HT1080 (cell line): ENCODE measurements at regions not wholly inside any gene's neighbourhood (a gene's known extent, or its start where the extent isn't known, plus 50 kb on each side); places are given as distances from the start of the nearest gene placed in this dataset.

ENCODE experiments used
- DNase-seq: peaks from one replicate; pipeline ENCODE4 v3.0.0-alpha.2; 2015; ENCODE audit warnings: low read depth

- DNase-seq: no peak
Measured at GRCh38 chr16:79672524-79672923, 72.0 kb upstream of the MAF start.

DNA sequence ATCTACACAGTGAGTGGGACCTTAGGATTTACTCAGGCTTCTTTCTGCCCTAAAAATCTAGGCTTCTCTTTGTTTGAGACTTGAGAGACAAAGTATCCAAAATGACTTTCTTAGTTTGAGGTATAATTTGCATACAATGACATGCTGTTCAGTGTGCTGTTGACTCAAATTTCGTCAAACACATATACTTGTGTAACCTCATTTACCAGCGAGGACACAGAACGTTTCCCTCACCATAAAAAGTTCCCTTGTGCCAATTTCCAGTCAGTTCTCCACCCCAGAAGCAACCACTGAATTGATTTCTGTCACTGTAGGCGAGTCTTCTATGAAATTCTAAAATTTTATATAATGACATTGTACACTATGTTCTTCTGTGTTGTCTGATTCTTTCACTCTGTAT lies 68.0 kb upstream of the MAF start:
- DNase-seq: no peak

DNA sequence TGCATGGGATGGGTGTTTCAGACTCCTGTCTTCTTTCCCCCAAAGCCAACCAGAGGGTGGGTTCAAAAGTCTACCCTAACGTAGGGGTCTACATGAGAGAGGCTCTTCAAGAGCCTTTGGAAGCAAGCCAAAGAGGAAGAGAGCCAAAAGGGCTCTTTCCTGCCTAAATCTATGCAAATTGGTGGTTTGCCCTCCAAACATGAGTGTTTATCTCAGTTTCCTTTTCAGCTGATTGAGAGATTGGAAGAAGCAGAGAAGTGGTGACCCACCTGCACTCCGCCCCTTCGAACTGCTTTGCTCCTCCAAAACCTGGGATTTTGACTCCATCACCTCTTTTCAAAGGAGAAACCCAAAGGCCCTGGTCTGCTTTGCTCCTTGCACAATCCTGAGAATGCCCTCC lies 65.4 kb upstream of the MAF start:
- DNase-seq: no peak

- no peak for DNase-seq
Measured at GRCh38 chr16:79664407-79664806, 63.9 kb upstream of the MAF start.

DNA sequence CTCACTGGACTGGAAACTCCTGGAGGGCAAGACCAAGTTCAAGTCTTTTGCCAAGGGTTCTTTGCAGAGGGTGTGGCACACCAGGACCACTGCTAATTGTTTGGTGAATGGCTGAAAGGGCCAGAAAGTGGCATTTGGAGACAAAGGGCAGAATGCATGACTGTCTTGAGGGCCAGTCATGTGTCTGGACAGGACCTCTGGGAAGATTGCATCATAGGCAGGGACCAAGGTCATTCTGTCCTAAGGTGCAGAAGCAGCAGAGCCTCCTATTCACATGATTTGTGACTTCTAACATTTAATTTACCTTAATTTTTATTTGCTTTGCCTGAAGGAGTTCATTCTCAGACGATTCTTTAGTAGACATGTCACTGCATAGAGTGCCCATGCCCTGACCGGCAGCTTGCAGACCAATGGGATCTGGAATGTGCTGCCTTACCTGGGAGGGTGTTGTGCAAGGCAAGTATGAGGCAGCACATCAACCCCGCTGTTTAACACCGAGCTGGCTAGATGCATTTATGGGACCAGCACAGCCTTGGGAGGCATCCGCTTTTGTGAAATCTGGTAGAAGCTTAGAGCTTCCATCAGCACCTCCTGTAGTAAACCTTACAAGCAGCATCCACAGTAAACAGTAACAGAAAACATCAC lies 62.3 kb upstream of the MAF start:
- DNase-seq: no peak

DNA sequence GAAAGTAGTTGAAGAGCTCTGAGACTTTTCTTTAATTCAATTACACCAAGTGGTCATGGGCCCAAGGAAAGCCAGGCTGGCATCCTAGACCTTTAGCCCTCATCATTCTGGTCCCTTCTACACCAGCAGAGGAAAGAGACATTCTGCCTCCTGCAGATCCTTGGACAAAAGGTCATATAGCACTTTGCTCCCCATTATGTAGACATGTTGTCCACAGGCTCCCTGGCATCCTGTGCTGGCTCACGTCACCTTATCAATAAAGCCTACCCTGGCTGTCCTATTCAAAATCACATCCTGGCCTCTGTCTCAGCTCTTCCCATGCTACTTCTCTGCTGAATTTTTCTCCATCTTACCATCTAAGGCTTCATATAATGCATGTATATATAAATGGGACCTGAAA lies 61.6 kb upstream of the MAF start:
- DNase-seq: no peak

DNA sequence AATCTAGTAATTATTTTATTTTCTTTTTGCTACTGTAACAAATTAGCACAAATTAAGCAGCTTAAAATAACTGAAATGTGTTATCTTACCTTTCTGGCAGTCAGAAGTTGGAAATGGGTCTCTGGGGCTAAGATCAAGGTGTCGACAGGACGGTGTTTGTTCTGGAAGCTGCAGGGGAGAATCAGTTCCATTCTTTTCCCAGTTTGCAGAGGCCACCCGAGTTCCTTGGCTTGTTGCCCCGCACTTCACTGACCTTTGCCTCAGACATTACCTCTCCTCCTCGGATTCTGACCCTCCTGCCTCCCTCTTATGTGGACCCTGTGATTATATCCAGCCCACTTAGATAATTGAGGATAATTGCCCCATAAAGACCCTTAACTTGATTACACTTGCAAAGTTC lies 61.0 kb upstream of the MAF start:
- DNase-seq: no peak

- DNase-seq: no peak
Measured at GRCh38 chr16:79659344-79659743, 58.8 kb upstream of the MAF start.

- DNase-seq: peak; percentile 95
Measured at GRCh38 chr16:79658301-79659033, 57.9 kb upstream of the MAF start.

DNA sequence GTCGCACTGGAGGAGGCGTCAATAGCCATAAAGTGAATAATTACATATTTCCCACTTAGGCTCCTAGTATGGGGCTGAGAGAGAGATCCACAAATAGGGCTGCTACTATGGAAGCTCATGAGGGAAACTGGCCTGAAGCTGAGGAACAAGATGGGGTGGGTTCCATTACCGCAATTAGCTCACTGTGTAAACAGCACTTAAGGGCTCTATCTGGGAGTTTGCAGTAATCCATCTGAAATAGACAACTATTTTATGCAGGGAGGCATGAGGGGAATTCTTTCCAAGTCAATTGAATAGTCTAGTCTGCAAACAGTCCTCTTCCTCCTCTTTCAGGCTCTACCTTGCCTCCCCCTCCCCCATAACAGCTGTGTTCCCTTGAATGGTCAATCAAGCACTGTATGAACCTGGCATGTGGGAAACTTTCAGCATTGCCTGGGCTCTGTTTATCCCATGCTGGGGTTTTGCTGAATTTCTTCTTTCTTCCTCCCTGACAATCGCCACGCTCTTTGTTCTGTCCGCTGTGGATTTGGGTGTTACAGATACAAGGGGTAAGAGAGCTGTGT lies 56.1 kb upstream of the MAF start:
- no peak for DNase-seq

- DNase-seq: peak; percentile 15
Measured at GRCh38 chr16:79653373-79653891, 52.9 kb upstream of the MAF start.

- DNase-seq: peak; percentile 88
Measured at GRCh38 chr16:79651363-79651762, 50.8 kb upstream of the MAF start.
